ELR (cell line): ENCODE measurements at regions not wholly inside any gene's neighbourhood (a gene's known extent, or its start where the extent isn't known, plus 50 kb on each side); places are given as distances from the start of the nearest gene placed in this dataset.
"Not testable (repeated sequence)": the region's sequence is repeated elsewhere in the genome, so short reads cannot be mapped to it uniquely, and the experiment has no call there.

ENCODE experiments used
- DNase-seq: peaks from one replicate; pipeline ENCODE4 v3.0.0-alpha.2; 2015; ENCODE audit warnings: low read depth

- DNase-seq = no peak
These were observed 225.7 kb downstream of the MEX3B start for GRCh38 chr15:81819924-81820635.

GRCh38 chr15:81814882-81815455, 230.8 kb downstream of the MEX3B start:
- no peak for DNase-seq

GRCh38 chr15:81813215-81813614, 232.6 kb downstream of the MEX3B start:
- no peak for DNase-seq

- no peak for DNase-seq
These were observed 233.4 kb downstream of the MEX3B start for GRCh38 chr15:81812456-81812855.

- DNase-seq = no peak
These were observed 234.1 kb downstream of the MEX3B start for GRCh38 chr15:81811736-81812135.

- peak; percentile 4 for DNase-seq
These were observed 236.3 kb downstream of the MEX3B start for GRCh38 chr15:81809543-81809942.

GRCh38 chr15:81807806-81808205, 238.0 kb downstream of the MEX3B start:
- no peak for DNase-seq

GRCh38 chr15:81807186-81807585, 238.6 kb downstream of the MEX3B start:
- no peak for DNase-seq

GRCh38 chr15:81795899-81796298, 249.9 kb downstream of the MEX3B start:
- no peak for DNase-seq

- no peak for DNase-seq
These were observed 253.2 kb downstream of the MEX3B start for GRCh38 chr15:81792646-81793045.

- not testable (repeated sequence) for DNase-seq
These were observed 254.5 kb downstream of the MEX3B start for GRCh38 chr15:81791322-81791721.

- DNase-seq = no peak
These were observed 256.4 kb downstream of the MEX3B start for GRCh38 chr15:81789403-81789802.

GRCh38 chr15:81786776-81787175, 259.0 kb downstream of the MEX3B start:
- DNase-seq = no peak

GRCh38 chr15:81785679-81786078, 260.1 kb downstream of the MEX3B start:
- no peak for DNase-seq

- no peak for DNase-seq
These were observed 260.6 kb downstream of the MEX3B start for GRCh38 chr15:81785181-81785580.

- DNase-seq = no peak
These were observed 261.1 kb downstream of the MEX3B start for GRCh38 chr15:81784751-81785150.

GRCh38 chr15:81783586-81783985, 262.2 kb downstream of the MEX3B start:
- DNase-seq = no peak

GRCh38 chr15:81783076-81783475, 262.7 kb downstream of the MEX3B start:
- no peak for DNase-seq

GRCh38 chr15:81781395-81781794, 264.4 kb downstream of the MEX3B start:
- no peak for DNase-seq

- no peak for DNase-seq
These were observed 264.9 kb downstream of the MEX3B start for GRCh38 chr15:81780966-81781365.

- DNase-seq = no peak
These were observed 266.6 kb downstream of the MEX3B start for GRCh38 chr15:81779181-81779580.

GRCh38 chr15:81777546-81777945, 268.3 kb downstream of the MEX3B start:
- DNase-seq = no peak

- no peak for DNase-seq
These were observed 268.8 kb downstream of the MEX3B start for GRCh38 chr15:81776976-81777375.

GRCh38 chr15:81775779-81776178, 270.0 kb downstream of the MEX3B start:
- DNase-seq = not testable (repeated sequence)
